HL-60 (cell line): ENCODE measurements at regions not wholly inside any gene's neighbourhood (a gene's known extent, or its start where the extent isn't known, plus 50 kb on each side); places are given as distances from the start of the nearest gene placed in this dataset.

Experiments used
- CTCF ChIP-seq: IDR thresholded peaks from one replicate; pipeline ENCODE4 v1.5.1; 2011; ENCODE audit warnings: low read length, control low read depth, inconsistent platforms; ENCODE audit not compliant: insufficient read depth
- POLR2AphosphoS5 ChIP-seq: IDR thresholded peaks from 2 replicates; pipeline ENCODE4 v1.6.1; 2012; ENCODE audit warnings: low read depth
- REST ChIP-seq: IDR thresholded peaks from 2 replicates; pipeline ENCODE4 v1.6.1; 2012; ENCODE audit warnings: low read depth; ENCODE audit not compliant: insufficient replicate concordance
- SPI1 ChIP-seq: IDR thresholded peaks from 2 replicates; pipeline ENCODE4 v1.6.1; 2012; ENCODE audit warnings: low read depth, mild to moderate bottlenecking, borderline replicate concordance

GRCh38 chr1:147478521-147478920 is 62.8 kb upstream of the BCL9 start:
- TF ChIP-seq REST (no peak), CTCF (no peak), SPI1 (no peak), POLR2AphosphoS5 (no peak)
